PC-3 (cell line): ENCODE measurements at regions not wholly inside any gene's neighbourhood (a gene's known extent, or its start where the extent isn't known, plus 50 kb on each side); places are given as distances from the start of the nearest gene placed in this dataset.
"Not testable (repeated sequence)": the region's sequence is repeated elsewhere in the genome, so short reads cannot be mapped to it uniquely, and the experiment has no call there.

Experiments
- ATAC-seq: fragments of 200-7000 bp; cut with Tn5 transposase; 2 replicates; pipeline ENCODE4 v1.9.1; 2020; ENCODE audit warnings: mild to moderate bottlenecking, moderate library complexity
- BruUV-seq: library from RNA; stranded (reverse); fragments of 400-500 nt; replicated peaks from 2 replicates; lab custom pipeline; 2021; lab: Mats Ljungman, UMichigan
- CTCF ChIA-PET: fragments of 300-600 bp; sonication (Branson Sonifier 250); formaldehyde crosslinking; loops from one replicate; lab custom pipeline; 2022; ENCODE audit warnings: antibody characterized with exemption; lab: Charles Lee
- POLR2A ChIA-PET: fragments of 300-600 bp; sonication (Branson Sonifier 250); formaldehyde crosslinking; loops from one replicate; lab custom pipeline; 2022; ENCODE audit warnings: antibody characterized with exemption; ENCODE audit not compliant: unreplicated experiment; lab: Charles Lee
- DNase-seq: peaks from one replicate; pipeline ENCODE4 v3.0.0-alpha.2; 2015
- H2AFZ ChIP-seq: fragments of 300-600 bp; sonication (generic); 2 replicates; pipeline ENCODE4 v1.6.0; 2016; ENCODE audit warnings: antibody characterized with exemption, low read length
- H3F3A ChIP-seq: fragments of 300-600 bp; sonication (generic); one replicate; pipeline ENCODE4 v1.6.0; 2017; ENCODE audit warnings: antibody characterized with exemption, low read length, control low read depth, mild to moderate bottlenecking; ENCODE audit not compliant: unreplicated experiment
- H3K27ac ChIP-seq: fragments of 300-600 bp; sonication (generic); 2 replicates; pipeline ENCODE4 v1.5.1; 2016; ENCODE audit warnings: mild to moderate bottlenecking, low read length
- H3K27me3 ChIP-seq: fragments of 300-600 bp; sonication (generic); 2 replicates; pipeline ENCODE4 v1.6.1; 2016; ENCODE audit warnings: low read length, mixed read lengths
- H3K36me3 ChIP-seq: fragments of 300-600 bp; sonication (generic); 2 replicates; pipeline ENCODE4 v1.6.1; 2016; ENCODE audit warnings: low read depth, mixed run types, low read length, mixed read lengths
- H3K4me1 ChIP-seq: fragments of 300-600 bp; sonication (generic); 2 replicates; pipeline ENCODE4 v1.5.1; 2016; ENCODE audit warnings: low read length; ENCODE audit not compliant: insufficient read depth
- H3K4me2 ChIP-seq: fragments of 300-600 bp; sonication (generic); 2 replicates; pipeline ENCODE4 v1.6.0; 2016; ENCODE audit warnings: low read length
- H3K4me3 ChIP-seq: fragments of 300-600 bp; sonication (generic); 2 replicates; pipeline ENCODE4 v1.5.1; 2016; ENCODE audit warnings: mild to moderate bottlenecking, low read length, mixed read lengths
- H3K79me2 ChIP-seq: fragments of 300-600 bp; sonication (generic); 2 replicates; pipeline ENCODE4 v1.6.1; 2017; ENCODE audit warnings: low read length, mixed read lengths
- H3K9ac ChIP-seq: fragments of 300-600 bp; sonication (generic); 2 replicates; pipeline ENCODE4 v1.6.0; 2016; ENCODE audit warnings: mild to moderate bottlenecking, low read length
- H3K9me2 ChIP-seq: fragments of 300-600 bp; sonication (generic); replicated peaks from 2 replicates; pipeline ENCODE4 v1.6.1; 2016; ENCODE audit warnings: mixed run types, low read length, mixed read lengths
- H3K9me3 ChIP-seq: fragments of 300-600 bp; sonication (generic); 2 replicates; pipeline ENCODE4 v1.6.1; 2016; ENCODE audit warnings: low read length, mixed read lengths
- H4K20me1 ChIP-seq: fragments of 300-600 bp; sonication (generic); 2 replicates; pipeline ENCODE4 v1.6.1; 2016; ENCODE audit warnings: low read length, mixed read lengths
- EZH2 ChIP-seq: fragments of 300-600 bp; sonication (generic); IDR thresholded peaks from one replicate; pipeline ENCODE4 v1.6.1; 2017; ENCODE audit warnings: antibody characterized with exemption, mild to moderate bottlenecking, low read length; ENCODE audit not compliant: unreplicated experiment
- EZH2phosphoT487 ChIP-seq: fragments of 300-600 bp; sonication (generic); IDR thresholded peaks from 2 replicates; pipeline ENCODE4 v1.6.1; 2018; ENCODE audit warnings: mild to moderate bottlenecking, antibody characterized with exemption, low read length, borderline replicate concordance
- intact Hi-C: fragments of 100-400 bp; cut with micrococcal nuclease; formaldehyde crosslinking; loops from 2 replicates; pipeline ENCODE4 v1.9.0; 2023
- TF ChIP-seq, protein P1 (sequence below): fragments of 300-600 bp; sonication (generic); conservative IDR thresholded peaks from 2 replicates; pipeline ENCODE4 v1.5.1; 2017; ENCODE audit warnings: antibody characterized with exemption, low read depth, mild to moderate bottlenecking, low read length

DNA sequence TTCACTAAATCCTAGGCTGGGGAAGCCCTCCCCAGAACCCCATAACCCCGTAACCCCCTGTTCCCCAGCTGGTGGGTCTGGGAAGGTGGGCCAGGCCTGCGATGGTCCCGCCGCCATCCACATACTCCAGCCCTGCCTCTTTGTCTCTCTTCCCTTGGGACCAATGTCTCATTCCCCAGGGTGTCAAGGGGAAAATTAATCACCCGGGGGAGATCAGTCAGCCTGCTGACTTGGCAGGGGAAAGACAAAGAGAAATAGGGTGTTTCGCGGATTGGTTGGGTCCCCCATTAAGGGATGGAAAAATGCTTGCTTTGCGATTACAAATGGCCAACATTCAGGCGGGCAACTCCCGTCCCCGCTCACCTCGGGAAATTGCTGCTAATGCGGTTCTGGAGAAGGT, 60.6 kb upstream of the LHX5 start:
- Histone ChIP-seq H3K27me3 (peaks cover 72% of the 10 kb centered on the region), H3K36me3 (no peaks in the 10 kb centered on the region), H3K4me1 (no peaks in the 10 kb centered on the region), H3K4me3 (no peak overlapping the region), H3K9me2 (no peaks in the 10 kb centered on the region), H3K9me3 (no peaks in the 10 kb centered on the region), H3K79me2 (no peaks in the 10 kb centered on the region), H2AFZ (no peak overlapping the region), H3K27ac (no peak overlapping the region), H3K4me2 (no peak overlapping the region), H3F3A (no peaks in the 10 kb centered on the region), H3K9ac (no peak overlapping the region), H4K20me1 (no peaks in the 10 kb centered on the region)
- TF ChIP-seq EZH2, result no peak
- TF ChIP-seq, protein P1, sequence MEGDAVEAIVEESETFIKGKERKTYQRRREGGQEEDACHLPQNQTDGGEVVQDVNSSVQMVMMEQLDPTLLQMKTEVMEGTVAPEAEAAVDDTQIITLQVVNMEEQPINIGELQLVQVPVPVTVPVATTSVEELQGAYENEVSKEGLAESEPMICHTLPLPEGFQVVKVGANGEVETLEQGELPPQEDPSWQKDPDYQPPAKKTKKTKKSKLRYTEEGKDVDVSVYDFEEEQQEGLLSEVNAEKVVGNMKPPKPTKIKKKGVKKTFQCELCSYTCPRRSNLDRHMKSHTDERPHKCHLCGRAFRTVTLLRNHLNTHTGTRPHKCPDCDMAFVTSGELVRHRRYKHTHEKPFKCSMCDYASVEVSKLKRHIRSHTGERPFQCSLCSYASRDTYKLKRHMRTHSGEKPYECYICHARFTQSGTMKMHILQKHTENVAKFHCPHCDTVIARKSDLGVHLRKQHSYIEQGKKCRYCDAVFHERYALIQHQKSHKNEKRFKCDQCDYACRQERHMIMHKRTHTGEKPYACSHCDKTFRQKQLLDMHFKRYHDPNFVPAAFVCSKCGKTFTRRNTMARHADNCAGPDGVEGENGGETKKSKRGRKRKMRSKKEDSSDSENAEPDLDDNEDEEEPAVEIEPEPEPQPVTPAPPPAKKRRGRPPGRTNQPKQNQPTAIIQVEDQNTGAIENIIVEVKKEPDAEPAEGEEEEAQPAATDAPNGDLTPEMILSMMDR, result no peak
- no peak for TF ChIP-seq EZH2phosphoT487
- ChIA-PET CTCF (no interaction called here), POLR2A (no interaction called here)
- no TSS peak for BruUV-seq
- intact Hi-C loops, result no loop called here
- ATAC-seq (no peak), DNase-seq (no peak)

DNA sequence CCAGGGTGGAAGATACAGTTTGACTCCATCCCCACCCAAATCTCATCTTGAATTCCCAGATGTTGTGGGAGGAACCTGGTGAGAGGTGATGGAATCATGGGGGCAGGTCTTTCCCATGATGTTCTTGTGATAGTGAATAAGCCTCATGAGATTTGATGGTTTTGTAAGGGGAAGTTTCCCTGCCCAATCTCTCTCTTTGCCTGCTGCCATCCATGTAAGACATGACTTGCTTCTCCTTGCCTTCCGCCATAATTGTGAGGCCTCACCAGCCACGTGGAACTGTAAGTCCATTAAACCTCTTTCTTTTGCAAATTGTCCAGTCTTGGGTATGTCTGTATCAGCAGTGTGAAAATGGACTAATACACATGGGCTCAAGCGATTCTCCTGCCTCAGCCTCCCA, 59.4 kb upstream of the LHX5 start:
- H3K9ac ChIP-seq, intact Hi-C loops, H3F3A ChIP-seq, H3K27ac ChIP-seq, CTCF ChIA-PET, POLR2A ChIA-PET, H3K79me2 ChIP-seq, H4K20me1 ChIP-seq, BruUV-seq, H3K9me2 ChIP-seq, H2AFZ ChIP-seq, H3K4me2 ChIP-seq, H3K9me3 ChIP-seq, DNase-seq, H3K36me3 ChIP-seq, ATAC-seq, H3K4me3 ChIP-seq, H3K4me1 ChIP-seq: not testable (repeated sequence)
- peaks cover 70% of the 10 kb centered on the region for H3K27me3 ChIP-seq

DNA sequence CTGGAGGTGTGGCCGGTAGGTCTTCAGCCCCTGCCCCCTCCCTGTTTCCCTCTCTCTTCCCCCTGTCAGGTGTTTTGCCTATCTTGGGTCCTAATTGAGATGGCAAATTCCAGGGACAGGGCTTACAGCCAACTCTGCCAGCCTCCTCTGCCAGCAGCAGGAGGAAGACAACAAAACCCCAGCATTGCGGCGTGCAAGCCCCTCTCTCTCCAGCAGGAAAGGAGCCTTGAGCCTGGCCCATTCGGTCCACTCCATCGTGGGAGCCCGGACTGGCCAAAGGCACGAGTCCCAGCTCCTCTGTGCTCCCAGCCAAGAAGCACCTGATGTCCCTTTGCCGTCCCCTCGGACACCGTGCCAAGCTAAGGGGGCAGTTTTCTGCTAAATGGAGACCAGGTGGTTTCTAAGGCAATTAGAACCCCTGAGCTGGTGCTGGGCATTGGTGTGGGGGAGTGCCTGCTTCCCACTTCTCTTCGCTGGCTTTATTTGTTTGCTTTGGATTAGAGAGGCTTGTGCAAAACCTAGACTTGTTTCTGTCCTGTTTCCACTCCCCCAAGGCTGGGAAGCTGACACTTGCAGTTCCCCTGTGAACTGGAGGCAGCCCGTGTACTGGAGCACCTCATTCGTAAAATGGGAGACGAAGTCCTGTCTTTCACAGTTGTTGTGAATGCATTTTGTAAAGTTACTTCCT, 57.1 kb upstream of the LHX5 start:
- Histone ChIP-seq H3K36me3 (no peaks in the 10 kb centered on the region), H3K9me3 (no peaks in the 10 kb centered on the region), H3F3A (no peaks in the 10 kb centered on the region), H3K79me2 (no peaks in the 10 kb centered on the region), H3K4me3 (no peak overlapping the region), H3K4me2 (no peak overlapping the region), H3K27me3 (peaks cover 70% of the 10 kb centered on the region), H4K20me1 (no peaks in the 10 kb centered on the region), H3K9ac (no peak overlapping the region), H2AFZ (no peak overlapping the region), H3K9me2 (no peaks in the 10 kb centered on the region), H3K4me1 (no peaks in the 10 kb centered on the region), H3K27ac (no peak overlapping the region)
- no peak for DNase-seq
- intact Hi-C loops, result no loop called here
- POLR2A ChIA-PET, result no interaction called here
- TF ChIP-seq EZH2, result no peak
- no peak for TF ChIP-seq EZH2phosphoT487
- TF ChIP-seq, protein P1, result no peak
- ATAC-seq, result no peak
- BruUV-seq, result no TSS peak
- CTCF ChIA-PET, result no interaction called here
